ENCODE measurements at regions not wholly inside any gene's neighbourhood (a gene's known extent, or its start where the extent isn't known, plus 50 kb on each side); places are given as distances from the start of the nearest gene placed in this dataset.

- no peak for TF ChIP-seq CREB1 (IDR thresholded peaks at IDR 0.05; ENCODE audit: low read depth)
- no peak for TF ChIP-seq RAD21 (IDR thresholded peaks at IDR 0.05; ENCODE audit: low read depth)
- no peak for TF ChIP-seq FOXM1 (IDR thresholded peaks at IDR 0.05; ENCODE audit: borderline replicate concordance, low read depth)
- no peak for TF ChIP-seq ZBTB7A (IDR thresholded peaks at IDR 0.05; ENCODE audit: low read depth)
- no peak for TF ChIP-seq NFIC (IDR thresholded peaks at IDR 0.05)
- TF ChIP-seq USF1 (IDR thresholded peaks at IDR 0.05), result no peak
Measured at GRCh38 chr2:67075056-67075455, 322.1 kb upstream of the ETAA1 start.

GRCh38 chr2:67075530-67076238, 321.4 kb upstream of the ETAA1 start:
- TF ChIP-seq FOXM1 (IDR thresholded peaks at IDR 0.05; ENCODE audit: borderline replicate concordance, low read depth) (no peak), TEAD4 (IDR thresholded peaks at IDR 0.05) (no peak), EGR1 (IDR thresholded peaks at IDR 0.05) (no peak), ZBTB7A (IDR thresholded peaks at IDR 0.05; ENCODE audit: low read depth) (no peak), YY1 (IDR thresholded peaks at IDR 0.05; ENCODE audit: low read depth) (no peak), TCF12 (IDR thresholded peaks at IDR 0.05; ENCODE audit: low read depth) (no peak), REST (IDR thresholded peaks at IDR 0.05; ENCODE audit: low read depth) (no peak), EP300 (IDR thresholded peaks at IDR 0.05; ENCODE audit: borderline replicate concordance) (no peak), CREB1 (IDR thresholded peaks at IDR 0.05; ENCODE audit: low read depth) (no peak)

- TF ChIP-seq TCF12 (IDR thresholded peaks at IDR 0.05; ENCODE audit: low read depth) (no peak), ZBTB7A (IDR thresholded peaks at IDR 0.05; ENCODE audit: low read depth) (no peak), NFIC (IDR thresholded peaks at IDR 0.05) (no peak), CREB1 (IDR thresholded peaks at IDR 0.05; ENCODE audit: low read depth) (no peak), EGR1 (IDR thresholded peaks at IDR 0.05) (no peak), EP300 (IDR thresholded peaks at IDR 0.05; ENCODE audit: borderline replicate concordance) (peak; percentile 69; the same call in 1 of the 2 replicates)
Measured at GRCh38 chr2:67076239-67076624, 320.9 kb upstream of the ETAA1 start.

- TF ChIP-seq CREB1 (IDR thresholded peaks at IDR 0.05; ENCODE audit: low read depth), result no peak
- TF ChIP-seq MAX (IDR thresholded peaks at IDR 0.05), result no peak
- no peak for TF ChIP-seq TCF12 (IDR thresholded peaks at IDR 0.05; ENCODE audit: low read depth)
- TF ChIP-seq CEBPB (IDR thresholded peaks at IDR 0.05), result no peak
- TF ChIP-seq YY1 (IDR thresholded peaks at IDR 0.05; ENCODE audit: low read depth), result no peak
- no peak for TF ChIP-seq RAD21 (IDR thresholded peaks at IDR 0.05; ENCODE audit: low read depth)
- no peak for TF ChIP-seq USF1 (IDR thresholded peaks at IDR 0.05)
- TF ChIP-seq FOXM1 (IDR thresholded peaks at IDR 0.05; ENCODE audit: borderline replicate concordance, low read depth), result no peak
- TF ChIP-seq ZBTB7A (IDR thresholded peaks at IDR 0.05; ENCODE audit: low read depth), result no peak
Measured at GRCh38 chr2:67079729-67080128, 317.4 kb upstream of the ETAA1 start.

- TF ChIP-seq YY1 (IDR thresholded peaks at IDR 0.05; ENCODE audit: low read depth) (no peak), TAF1 (IDR thresholded peaks at IDR 0.05; ENCODE audit: low read depth) (no peak), TEAD4 (IDR thresholded peaks at IDR 0.05) (no peak), FOXM1 (IDR thresholded peaks at IDR 0.05; ENCODE audit: borderline replicate concordance, low read depth) (no peak), NFIC (IDR thresholded peaks at IDR 0.05) (no peak), USF1 (IDR thresholded peaks at IDR 0.05) (no peak), CREB1 (IDR thresholded peaks at IDR 0.05; ENCODE audit: low read depth) (no peak), EGR1 (IDR thresholded peaks at IDR 0.05) (no peak), CEBPB (IDR thresholded peaks at IDR 0.05) (no peak), ZBTB7A (IDR thresholded peaks at IDR 0.05; ENCODE audit: low read depth) (no peak), EP300 (IDR thresholded peaks at IDR 0.05; ENCODE audit: borderline replicate concordance) (no peak), RAD21 (IDR thresholded peaks at IDR 0.05; ENCODE audit: low read depth) (no peak), TCF12 (IDR thresholded peaks at IDR 0.05; ENCODE audit: low read depth) (no peak), MAX (IDR thresholded peaks at IDR 0.05) (no peak), REST (IDR thresholded peaks at IDR 0.05; ENCODE audit: low read depth) (no peak)
Measured at GRCh38 chr2:67082813-67083212, 314.3 kb upstream of the ETAA1 start.

Measured in Ishikawa (cell line).